ENCODE measurements at regions not wholly inside any gene's neighbourhood (a gene's known extent, or its start where the extent isn't known, plus 50 kb on each side); places are given as distances from the start of the nearest gene placed in this dataset.

- DNase-seq (ENCODE audit: low spot score), result no peak
Measured at GRCh38 chr19:30309176-30309575, 63.0 kb upstream of the ZNF536 start.

DNA sequence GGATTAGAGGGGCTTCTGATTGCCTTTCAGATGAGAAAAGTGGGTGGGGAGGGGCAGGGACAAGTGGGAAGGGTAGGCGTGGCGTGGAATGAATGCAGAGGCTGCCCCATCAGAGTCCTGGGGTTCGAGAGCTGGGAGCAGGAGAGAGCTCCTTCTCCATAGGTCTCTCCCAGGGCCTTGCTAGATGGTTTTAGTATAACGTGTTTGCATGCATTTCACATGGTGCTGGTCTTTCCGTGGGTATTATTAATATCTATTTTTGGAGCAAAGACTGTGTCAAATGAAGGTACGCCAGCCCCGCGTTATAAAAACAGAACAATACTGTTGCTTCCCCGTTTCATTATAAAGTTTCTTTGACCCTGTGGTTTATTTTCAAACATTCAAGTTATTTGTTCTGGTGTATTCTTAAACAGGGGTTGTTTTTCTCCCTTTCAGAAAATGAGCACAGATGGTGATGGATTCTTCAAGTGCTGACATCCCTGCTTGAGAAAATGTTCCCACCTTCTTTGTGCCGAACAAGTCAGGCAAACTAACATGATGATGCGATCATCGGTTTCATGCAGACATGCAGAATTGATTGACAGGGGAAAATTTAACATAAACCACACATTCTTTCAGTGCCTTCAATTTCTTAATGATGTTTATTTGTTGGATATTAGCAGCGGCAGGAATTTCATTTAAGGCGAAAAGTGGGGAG is 62.1 kb upstream of the ZNF536 start:
- no peak for DNase-seq (ENCODE audit: low spot score)

DNA sequence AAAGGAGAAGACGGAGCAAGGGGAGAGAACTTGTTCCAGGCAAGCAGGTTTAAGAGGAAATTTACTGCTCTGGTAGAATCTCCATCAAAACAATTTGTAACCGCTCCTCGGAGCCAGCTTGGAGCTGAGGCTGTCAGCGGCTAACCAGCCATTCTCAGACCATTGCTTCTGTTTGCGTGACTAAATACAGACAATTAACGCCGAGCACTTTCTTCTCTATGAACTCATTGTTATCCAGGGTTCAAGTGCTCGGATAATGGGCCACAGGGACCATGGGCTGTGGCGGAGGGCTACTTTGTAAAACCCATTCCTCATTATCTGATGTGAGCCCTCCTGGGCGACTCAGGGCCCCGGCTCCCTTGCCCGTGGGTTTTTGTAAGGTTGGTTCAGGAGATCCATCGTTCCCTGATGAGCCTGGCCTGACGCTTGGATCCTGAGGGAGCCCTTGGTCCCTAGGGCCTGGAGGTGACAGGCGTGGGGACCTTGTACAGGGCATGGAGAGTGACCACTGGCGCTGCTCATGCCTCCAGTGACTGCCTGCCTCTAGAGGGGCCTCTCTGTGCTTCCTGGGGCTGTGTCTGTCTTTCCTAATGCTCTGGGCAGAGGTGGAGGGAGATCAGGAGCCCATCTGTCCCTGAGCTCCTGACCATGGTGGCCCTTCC is 61.5 kb upstream of the ZNF536 start:
- no peak for DNase-seq (ENCODE audit: low spot score)

- DNase-seq (ENCODE audit: low spot score), result no peak
Measured at GRCh38 chr19:30311911-30312310, 60.3 kb upstream of the ZNF536 start.

DNA sequence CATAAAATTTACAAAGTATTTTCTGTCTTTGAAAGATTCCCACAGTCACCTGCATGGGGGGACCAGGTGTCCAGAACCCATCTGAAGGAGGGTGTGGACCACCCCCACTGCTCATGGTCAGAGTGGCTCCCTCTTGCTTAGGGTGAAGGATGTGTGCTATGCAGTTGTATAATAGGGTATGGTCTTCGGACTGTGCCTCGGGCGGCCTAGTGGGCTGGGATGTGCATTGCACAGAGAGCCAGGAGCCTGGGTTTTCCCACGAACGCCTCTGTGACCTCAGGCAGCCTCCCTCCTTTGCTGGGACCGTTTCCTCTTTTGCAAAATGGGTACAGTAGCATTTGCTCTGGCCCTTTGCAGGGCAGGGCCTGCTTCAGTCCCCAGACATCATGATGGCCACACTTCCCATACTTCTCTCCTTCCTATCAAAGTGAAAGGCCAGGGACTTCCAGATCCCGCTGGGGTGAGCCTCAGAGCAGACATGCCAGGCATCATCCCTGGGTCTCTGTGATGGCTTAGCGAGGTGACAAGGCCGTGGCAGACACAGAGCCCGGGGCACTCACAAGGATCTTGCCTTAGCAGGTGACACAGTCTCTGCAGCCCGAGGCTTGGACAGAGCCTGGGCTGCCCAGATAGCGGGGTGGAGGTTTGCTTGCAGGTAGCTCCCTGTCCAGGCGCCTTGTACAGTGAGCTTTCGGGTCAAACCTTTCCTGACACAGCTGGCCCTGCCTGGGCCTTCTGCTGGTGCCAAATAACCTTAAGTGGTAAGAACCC is 59.4 kb upstream of the ZNF536 start:
- DNase-seq (ENCODE audit: low spot score), result no peak

DNA sequence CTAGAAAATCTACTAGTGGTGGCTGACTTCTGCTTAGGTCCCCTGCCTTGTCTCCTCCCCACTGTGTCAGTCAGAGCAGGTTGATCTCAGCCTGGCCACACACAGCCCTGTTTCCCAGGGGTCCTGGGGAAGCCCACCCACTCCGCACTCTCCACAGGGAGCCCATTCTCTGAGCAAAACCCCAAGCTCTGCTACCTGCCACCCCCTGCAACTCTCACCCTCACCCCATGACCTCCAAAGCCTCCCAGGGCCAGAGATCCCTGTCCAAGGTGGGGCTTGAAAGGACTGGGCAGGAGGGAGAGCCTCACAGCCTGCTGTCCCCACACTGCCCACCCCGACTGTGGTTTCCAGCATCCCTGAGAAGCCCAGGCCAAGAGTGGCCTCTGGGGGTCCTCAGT is 58.8 kb upstream of the ZNF536 start:
- no peak for DNase-seq (ENCODE audit: low spot score)

GRCh38 chr19:30314056-30314804 is 58.0 kb upstream of the ZNF536 start:
- DNase-seq (ENCODE audit: low spot score), result no peak

GRCh38 chr19:30314805-30315155 is 57.4 kb upstream of the ZNF536 start:
- DNase-seq (ENCODE audit: low spot score), result no peak

DNA sequence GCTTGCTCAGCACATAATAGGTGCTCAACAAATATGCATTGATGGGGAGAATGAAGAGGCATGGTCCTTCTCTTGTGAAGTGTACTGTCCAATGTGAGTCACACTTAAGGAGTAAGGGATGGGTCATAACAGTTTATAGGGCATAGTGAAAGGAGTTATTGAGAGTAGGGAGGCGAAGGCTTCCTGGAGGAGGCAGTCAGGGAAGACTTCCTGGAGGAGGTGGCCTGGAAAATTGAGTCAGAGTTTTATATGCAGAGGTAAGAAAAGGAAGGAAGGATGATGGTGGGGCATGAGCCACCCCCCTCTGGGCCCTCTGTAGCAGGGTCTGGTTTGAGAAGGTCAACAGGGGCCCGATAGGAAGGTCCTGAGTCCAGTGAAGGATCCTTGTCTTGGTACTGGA is 57.0 kb upstream of the ZNF536 start:
- DNase-seq (ENCODE audit: low spot score), result no peak

- no peak for DNase-seq (ENCODE audit: low spot score)
Measured at GRCh38 chr19:30316000-30316491, 56.1 kb upstream of the ZNF536 start.

GRCh38 chr19:30316560-30317106 is 55.6 kb upstream of the ZNF536 start:
- no peak for DNase-seq (ENCODE audit: low spot score)

DNA sequence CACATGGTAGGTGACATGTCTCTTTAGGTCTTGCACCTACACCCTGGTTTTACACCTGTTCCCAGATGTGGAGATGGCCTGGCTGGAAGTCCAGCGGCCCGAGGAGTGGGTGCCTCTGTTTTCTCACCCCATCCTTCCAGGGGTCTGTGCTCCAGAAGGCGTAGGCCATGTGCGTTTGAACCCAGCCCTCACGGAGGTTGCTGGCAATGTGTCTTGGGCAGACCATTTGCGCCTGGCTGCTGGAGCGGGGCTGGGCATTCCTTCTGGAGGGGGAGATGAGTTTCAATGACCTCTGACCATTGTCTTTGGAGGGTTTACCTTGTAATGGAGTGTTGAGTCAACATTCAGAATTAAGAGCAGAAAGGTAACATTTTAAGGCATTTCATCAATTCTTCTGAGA is 54.8 kb upstream of the ZNF536 start:
- no peak for DNase-seq (ENCODE audit: low spot score)

DNA sequence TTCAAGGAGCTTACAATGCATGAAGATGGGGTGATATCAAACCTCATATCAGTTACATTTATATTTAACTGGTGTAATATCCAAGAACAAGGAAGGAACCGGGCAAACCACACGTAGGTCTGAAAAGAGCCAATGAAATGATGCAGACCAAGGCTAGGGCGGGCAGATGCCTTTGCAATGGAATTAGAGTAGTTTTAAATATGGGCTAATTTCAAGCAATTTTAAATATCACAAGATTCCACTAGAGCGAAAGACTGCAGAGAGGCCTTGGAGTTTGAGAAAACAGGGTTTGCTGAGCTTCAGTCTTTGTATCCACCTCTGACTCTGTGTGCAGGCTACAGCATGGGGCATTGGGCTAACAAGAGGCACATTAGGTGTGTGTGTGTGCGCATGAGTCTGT is 53.9 kb upstream of the ZNF536 start:
- DNase-seq (ENCODE audit: low spot score), result no peak

DNA sequence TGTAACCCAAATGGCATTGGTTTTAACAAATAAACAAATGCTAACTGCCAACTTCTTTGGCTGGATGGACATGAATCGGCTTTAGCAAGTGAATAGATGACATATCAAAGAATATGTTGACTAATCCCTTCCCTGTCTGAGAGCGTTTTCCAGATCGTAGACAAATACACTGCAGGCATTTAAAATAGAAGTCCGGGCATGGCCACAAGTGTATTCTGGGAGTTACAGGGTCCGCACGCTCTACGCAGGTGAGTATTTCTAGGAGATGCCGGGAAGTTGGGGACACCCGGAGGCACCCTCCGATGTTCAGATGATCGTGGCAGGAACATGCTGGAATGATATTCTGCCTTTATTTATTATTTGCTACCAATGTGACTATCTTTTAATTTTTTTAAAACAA is 53.2 kb upstream of the ZNF536 start:
- no peak for DNase-seq (ENCODE audit: low spot score)

GRCh38 chr19:30319411-30319810 is 52.8 kb upstream of the ZNF536 start:
- DNase-seq (ENCODE audit: low spot score), result no peak

DNA sequence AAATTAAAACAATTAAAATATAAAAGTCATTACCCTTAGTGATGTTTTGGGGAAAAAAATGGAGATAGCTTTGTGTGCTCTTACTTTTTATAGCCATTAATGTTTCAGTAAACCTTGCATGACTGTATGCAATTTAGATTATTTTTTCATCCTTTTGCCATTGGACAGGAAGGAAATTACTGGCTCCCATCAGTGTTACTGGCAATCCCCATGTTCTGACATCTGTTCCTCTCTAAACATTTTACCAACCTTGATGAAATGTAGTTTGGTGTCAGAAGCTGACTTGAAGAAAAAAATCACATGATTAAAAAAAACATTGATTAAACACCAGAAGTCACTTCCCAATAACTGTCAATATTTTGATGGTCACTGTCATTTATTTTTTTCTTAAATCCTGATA is 52.3 kb upstream of the ZNF536 start:
- no peak for DNase-seq (ENCODE audit: low spot score)

DNA sequence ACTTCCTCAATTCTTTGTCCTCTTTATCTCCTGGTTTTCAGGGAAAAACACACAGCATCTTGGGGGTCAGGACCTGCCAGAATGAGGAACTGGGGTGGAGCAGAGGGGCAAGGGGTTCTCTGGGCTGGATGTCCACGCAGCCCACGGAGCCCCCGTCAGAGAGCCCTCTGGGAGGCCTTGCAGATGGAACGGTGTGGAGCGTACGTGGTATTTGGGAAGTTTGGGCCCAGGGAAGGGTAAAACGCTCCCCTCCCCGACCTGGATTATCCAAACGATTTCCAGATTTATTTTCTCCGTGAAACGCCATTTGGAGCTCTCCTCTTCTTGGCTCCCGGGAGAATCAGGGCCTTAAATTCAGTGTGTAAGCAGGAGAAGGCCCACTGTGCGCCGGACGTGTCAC is 51.7 kb upstream of the ZNF536 start:
- DNase-seq (ENCODE audit: low spot score), result no peak

GRCh38 chr19:30320916-30321315 is 51.3 kb upstream of the ZNF536 start:
- no peak for DNase-seq (ENCODE audit: low spot score)
